SK-N-MC (cell line): ENCODE measurements at regions not wholly inside any gene's neighbourhood (a gene's known extent, or its start where the extent isn't known, plus 50 kb on each side); places are given as distances from the start of the nearest gene placed in this dataset.

Experiments used
- EZH2 ChIP-seq: fragments of 200-600 bp; sonication (generic); IDR thresholded peaks from one replicate; pipeline ENCODE4 v1.6.1; 2017; ENCODE audit warnings: antibody characterized with exemption
- FOXP2 ChIP-seq: optimal IDR thresholded peaks from 2 replicates; pipeline ENCODE3; 2011; ENCODE audit warnings: mild to moderate bottlenecking, moderate library complexity; ENCODE audit not compliant: insufficient read depth; ENCODE audit errors: extremely low read length, control extremely low read depth
- POLR2AphosphoS5 ChIP-seq: IDR thresholded peaks from 2 replicates; pipeline ENCODE4 v1.6.1; 2012; ENCODE audit warnings: mild to moderate bottlenecking, low read depth, low read length, borderline replicate concordance

DNA sequence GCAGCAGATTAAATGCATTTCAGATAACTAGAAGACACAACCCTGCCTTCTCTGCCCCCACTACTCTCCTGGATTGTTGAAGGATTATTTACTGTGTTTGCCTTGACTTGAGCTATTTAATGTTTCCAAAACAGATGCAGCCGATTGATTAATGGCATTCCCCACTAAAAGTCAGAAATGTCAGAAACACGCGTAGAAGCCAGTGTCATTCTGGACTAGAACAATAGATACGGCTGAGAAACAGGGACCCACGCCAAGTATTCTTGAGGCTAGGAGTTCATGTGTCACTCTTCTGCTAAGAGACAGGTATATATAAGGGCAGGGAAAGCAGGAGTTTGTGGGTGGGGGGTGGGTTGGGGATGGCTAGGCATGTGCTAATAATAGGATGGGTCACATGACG lies 366.7 kb upstream of the PROX1 start:
- TF ChIP-seq EZH2, result no peak
- no peak for TF ChIP-seq POLR2AphosphoS5
- no peak for TF ChIP-seq FOXP2
